ENCODE measurements at regions not wholly inside any gene's neighbourhood (a gene's known extent, or its start where the extent isn't known, plus 50 kb on each side); places are given as distances from the start of the nearest gene placed in this dataset.

- no peak overlapping the region for H3K4me3 ChIP-seq (ENCODE audit: low read depth, low read length, poor library complexity, severe bottlenecking)
- TF ChIP-seq CTCF (conservative IDR thresholded peaks at IDR 0.05; ENCODE audit: low read depth, low read length): no peak
- TF ChIP-seq EZH2 (IDR thresholded peaks at IDR 0.05; ENCODE audit: borderline replicate concordance, low read depth, low read length, poor library complexity, severe bottlenecking): no peak
- no peaks in the 10 kb centered on the region for H3K27me3 ChIP-seq (replicated peaks; ENCODE audit: insufficient read depth, low read depth, low read length, poor library complexity)
- ChIA-PET POLR2A (ENCODE audit: low non-redundant PET) (interaction anchor here (0.5 kb wide), 1 partner anchor 19 kb away, joined by 3 read pairs; no protein-coding TSS in a partner anchor), CTCF (no interaction called here)
- H3K9me3 ChIP-seq (ENCODE audit: low read depth, low read length, poor library complexity, severe bottlenecking): peaks cover 12% of the 10 kb centered on the region
- BruUV-seq (replicated peaks): no TSS peak
- DNase-seq (ENCODE audit: low spot score): no peak
- intact Hi-C loops (cut with micrococcal nuclease; ENCODE audit: unreplicated experiment): no loop called here
- no peaks in the 10 kb centered on the region for H3K4me1 ChIP-seq (ENCODE audit: insufficient read depth, low read length, poor library complexity, severe bottlenecking)
- no peak overlapping the region for H3K27ac ChIP-seq (ENCODE audit: low read depth, low read length, poor library complexity, severe bottlenecking)
- H3K36me3 ChIP-seq (ENCODE audit: insufficient read depth, low read length, poor library complexity, severe bottlenecking): no peaks in the 10 kb centered on the region
Observed at GRCh38 chr2:7573166-7573825, 656.1 kb downstream of the RNF144A start.

- H3K4me1 ChIP-seq (ENCODE audit: insufficient read depth, low read length, poor library complexity, severe bottlenecking): no peaks in the 10 kb centered on the region
- ChIA-PET POLR2A (ENCODE audit: low non-redundant PET) (no interaction called here), CTCF (no interaction called here)
- H3K27ac ChIP-seq (ENCODE audit: low read depth, low read length, poor library complexity, severe bottlenecking): no peak overlapping the region
- intact Hi-C loops (cut with micrococcal nuclease; ENCODE audit: unreplicated experiment): no loop called here
- TF ChIP-seq CTCF (conservative IDR thresholded peaks at IDR 0.05; ENCODE audit: low read depth, low read length) (no peak), EZH2 (IDR thresholded peaks at IDR 0.05; ENCODE audit: borderline replicate concordance, low read depth, low read length, poor library complexity, severe bottlenecking) (no peak)
- no peak for DNase-seq (ENCODE audit: low spot score)
- H3K9me3 ChIP-seq (ENCODE audit: low read depth, low read length, poor library complexity, severe bottlenecking): peaks cover 22% of the 10 kb centered on the region
- no peaks in the 10 kb centered on the region for H3K36me3 ChIP-seq (ENCODE audit: insufficient read depth, low read length, poor library complexity, severe bottlenecking)
- BruUV-seq (replicated peaks): no TSS peak
- H3K27me3 ChIP-seq (replicated peaks; ENCODE audit: insufficient read depth, low read depth, low read length, poor library complexity): no peaks in the 10 kb centered on the region
- no peak overlapping the region for H3K4me3 ChIP-seq (ENCODE audit: low read depth, low read length, poor library complexity, severe bottlenecking)
Observed at GRCh38 chr2:7574385-7574784, 657.2 kb downstream of the RNF144A start.

- no peak for TF ChIP-seq CTCF (conservative IDR thresholded peaks at IDR 0.05; ENCODE audit: low read depth, low read length)
- TF ChIP-seq EZH2 (IDR thresholded peaks at IDR 0.05; ENCODE audit: borderline replicate concordance, low read depth, low read length, poor library complexity, severe bottlenecking): no peak
- no peak overlapping the region for H3K27ac ChIP-seq (ENCODE audit: low read depth, low read length, poor library complexity, severe bottlenecking)
- H3K27me3 ChIP-seq (replicated peaks; ENCODE audit: insufficient read depth, low read depth, low read length, poor library complexity): no peaks in the 10 kb centered on the region
- no peak for DNase-seq (ENCODE audit: low spot score)
- POLR2A ChIA-PET (ENCODE audit: low non-redundant PET): no interaction called here
- intact Hi-C loops (cut with micrococcal nuclease; ENCODE audit: unreplicated experiment): no loop called here
- CTCF ChIA-PET: no interaction called here
- H3K4me1 ChIP-seq (ENCODE audit: insufficient read depth, low read length, poor library complexity, severe bottlenecking): no peaks in the 10 kb centered on the region
- no peaks in the 10 kb centered on the region for H3K36me3 ChIP-seq (ENCODE audit: insufficient read depth, low read length, poor library complexity, severe bottlenecking)
- BruUV-seq (replicated peaks): no TSS peak
- peaks cover 22% of the 10 kb centered on the region for H3K9me3 ChIP-seq (ENCODE audit: low read depth, low read length, poor library complexity, severe bottlenecking)
- H3K4me3 ChIP-seq (ENCODE audit: low read depth, low read length, poor library complexity, severe bottlenecking): no peak overlapping the region
Observed at GRCh38 chr2:7577769-7578168, 660.6 kb downstream of the RNF144A start.
